ENCODE measurements at regions not wholly inside any gene's neighbourhood (a gene's known extent, or its start where the extent isn't known, plus 50 kb on each side); places are given as distances from the start of the nearest gene placed in this dataset.
"Not testable (repeated sequence)": the region's sequence is repeated elsewhere in the genome, so short reads cannot be mapped to it uniquely, and the experiment has no call there.

DNA sequence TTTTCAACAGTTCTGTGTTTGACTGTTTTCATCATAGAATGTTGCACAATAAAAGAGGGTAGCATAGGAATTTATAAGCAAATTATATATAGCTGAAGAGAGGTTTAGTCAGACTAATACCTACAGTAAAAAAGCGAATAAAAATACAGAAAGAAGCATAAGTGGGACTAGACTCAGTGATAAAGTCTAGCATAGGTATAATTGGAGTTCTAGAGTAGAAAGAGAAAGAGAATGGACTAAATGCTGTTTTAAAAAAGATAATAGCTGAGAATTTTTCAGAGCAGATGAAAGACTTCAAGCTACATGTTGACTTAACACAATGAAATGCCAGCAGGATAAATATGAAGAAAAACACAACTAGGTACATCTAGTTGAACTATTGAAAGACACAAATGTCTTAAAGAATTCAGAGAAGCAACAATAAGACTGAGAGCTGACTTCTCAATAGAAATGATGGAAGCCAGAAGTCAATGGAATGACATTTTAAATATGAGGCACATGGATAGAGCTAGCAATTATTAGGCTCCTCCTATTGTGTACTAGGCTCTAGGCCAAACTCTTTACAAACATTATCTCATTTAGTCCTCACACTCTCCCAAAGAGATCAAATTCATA is 573.9 kb downstream of the ZNF608 start:
- no peak for ATAC-seq

DNA sequence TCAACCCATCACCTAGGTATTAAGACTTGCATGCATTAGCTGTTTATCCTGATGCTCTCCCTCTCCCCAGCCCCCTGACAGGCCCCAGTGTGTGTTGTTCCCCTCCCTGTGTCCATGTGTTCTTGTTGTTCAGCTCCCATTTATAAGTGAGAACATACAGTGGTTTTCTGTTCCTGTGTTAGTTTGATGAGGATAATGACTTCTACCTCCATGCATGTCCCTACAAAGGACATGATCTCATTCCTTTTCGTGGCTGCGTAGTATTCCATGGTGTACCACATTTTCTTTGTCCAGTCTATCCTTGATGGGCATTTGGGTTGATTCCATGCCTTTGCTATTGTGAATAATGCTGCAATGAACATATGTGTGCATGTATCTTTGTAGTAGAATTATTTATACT is 578.3 kb downstream of the ZNF608 start:
- ATAC-seq = not testable (repeated sequence)

More for the DNA sequence above, 573.9 kb downstream of the ZNF608 start:
- TF ChIP-seq TCF4 (CRISPR knock-in tag; IDR thresholded peaks at IDR 0.05; ENCODE audit: borderline replicate concordance) = no peak
- no peak for TF ChIP-seq ZC3H10 (CRISPR knock-in tag; IDR thresholded peaks at IDR 0.05)
- TF ChIP-seq PPARA (CRISPR knock-in tag; IDR thresholded peaks at IDR 0.05; ENCODE audit: borderline replicate concordance) = no peak
- TF ChIP-seq BACH2 (CRISPR knock-in tag; IDR thresholded peaks at IDR 0.05; ENCODE audit: borderline replicate concordance) = no peak
- TF ChIP-seq, protein P1, sequence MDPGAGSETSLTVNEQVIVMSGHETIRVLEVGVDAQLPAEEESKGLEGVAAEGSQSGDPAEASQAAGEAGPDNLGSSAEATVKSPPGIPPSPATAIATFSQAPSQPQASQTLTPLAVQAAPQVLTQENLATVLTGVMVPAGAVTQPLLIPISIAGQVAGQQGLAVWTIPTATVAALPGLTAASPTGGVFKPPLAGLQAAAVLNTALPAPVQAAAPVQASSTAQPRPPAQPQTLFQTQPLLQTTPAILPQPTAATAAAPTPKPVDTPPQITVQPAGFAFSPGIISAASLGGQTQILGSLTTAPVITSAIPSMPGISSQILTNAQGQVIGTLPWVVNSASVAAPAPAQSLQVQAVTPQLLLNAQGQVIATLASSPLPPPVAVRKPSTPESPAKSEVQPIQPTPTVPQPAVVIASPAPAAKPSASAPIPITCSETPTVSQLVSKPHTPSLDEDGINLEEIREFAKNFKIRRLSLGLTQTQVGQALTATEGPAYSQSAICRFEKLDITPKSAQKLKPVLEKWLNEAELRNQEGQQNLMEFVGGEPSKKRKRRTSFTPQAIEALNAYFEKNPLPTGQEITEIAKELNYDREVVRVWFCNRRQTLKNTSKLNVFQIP (CRISPR knock-in tag; IDR thresholded peaks at IDR 0.05; ENCODE audit: borderline replicate concordance, low read depth) = no peak
- TF ChIP-seq RARB (CRISPR knock-in tag; IDR thresholded peaks at IDR 0.05) = no peak
- no peak for TF ChIP-seq ZFP3 (CRISPR knock-in tag; IDR thresholded peaks at IDR 0.05)
- TF ChIP-seq, protein P2, sequence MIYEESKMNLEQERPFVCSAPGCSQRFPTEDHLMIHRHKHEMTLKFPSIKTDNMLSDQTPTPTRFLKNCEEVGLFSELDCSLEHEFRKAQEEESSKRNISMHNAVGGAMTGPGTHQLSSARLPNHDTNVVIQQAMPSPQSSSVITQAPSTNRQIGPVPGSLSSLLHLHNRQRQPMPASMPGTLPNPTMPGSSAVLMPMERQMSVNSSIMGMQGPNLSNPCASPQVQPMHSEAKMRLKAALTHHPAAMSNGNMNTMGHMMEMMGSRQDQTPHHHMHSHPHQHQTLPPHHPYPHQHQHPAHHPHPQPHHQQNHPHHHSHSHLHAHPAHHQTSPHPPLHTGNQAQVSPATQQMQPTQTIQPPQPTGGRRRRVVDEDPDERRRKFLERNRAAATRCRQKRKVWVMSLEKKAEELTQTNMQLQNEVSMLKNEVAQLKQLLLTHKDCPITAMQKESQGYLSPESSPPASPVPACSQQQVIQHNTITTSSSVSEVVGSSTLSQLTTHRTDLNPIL (CRISPR knock-in tag; IDR thresholded peaks at IDR 0.05; ENCODE audit: low read depth) = no peak
- TF ChIP-seq, protein P3, sequence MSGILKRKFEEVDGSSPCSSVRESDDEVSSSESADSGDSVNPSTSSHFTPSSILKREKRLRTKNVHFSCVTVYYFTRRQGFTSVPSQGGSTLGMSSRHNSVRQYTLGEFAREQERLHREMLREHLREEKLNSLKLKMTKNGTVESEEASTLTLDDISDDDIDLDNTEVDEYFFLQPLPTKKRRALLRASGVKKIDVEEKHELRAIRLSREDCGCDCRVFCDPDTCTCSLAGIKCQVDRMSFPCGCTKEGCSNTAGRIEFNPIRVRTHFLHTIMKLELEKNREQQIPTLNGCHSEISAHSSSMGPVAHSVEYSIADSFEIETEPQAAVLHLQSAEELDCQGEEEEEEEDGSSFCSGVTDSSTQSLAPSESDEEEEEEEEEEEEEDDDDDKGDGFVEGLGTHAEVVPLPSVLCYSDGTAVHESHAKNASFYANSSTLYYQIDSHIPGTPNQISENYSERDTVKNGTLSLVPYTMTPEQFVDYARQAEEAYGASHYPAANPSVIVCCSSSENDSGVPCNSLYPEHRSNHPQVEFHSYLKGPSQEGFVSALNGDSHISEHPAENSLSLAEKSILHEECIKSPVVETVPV (CRISPR knock-in tag; IDR thresholded peaks at IDR 0.05) = no peak
- TF ChIP-seq ZNF565 (CRISPR knock-in tag; conservative IDR thresholded peaks at IDR 0.05; ENCODE audit: low read depth) = no peak
- no peak for TF ChIP-seq SNAI2 (CRISPR knock-in tag; IDR thresholded peaks at IDR 0.05)
- no peak for TF ChIP-seq ZFP30 (CRISPR knock-in tag; IDR thresholded peaks at IDR 0.05)
- TF ChIP-seq ESRRG (CRISPR knock-in tag; IDR thresholded peaks at IDR 0.05) = no peak
- TF ChIP-seq CSDC2 (CRISPR knock-in tag; IDR thresholded peaks at IDR 0.05) = no peak
- TF ChIP-seq ARNTL (CRISPR knock-in tag; IDR thresholded peaks at IDR 0.05; ENCODE audit: borderline replicate concordance, low read depth) = no peak
- no peak for TF ChIP-seq ZNF70 (CRISPR knock-in tag; IDR thresholded peaks at IDR 0.05)
- TF ChIP-seq ZNF8 (CRISPR knock-in tag; IDR thresholded peaks at IDR 0.05) = no peak

DNA sequence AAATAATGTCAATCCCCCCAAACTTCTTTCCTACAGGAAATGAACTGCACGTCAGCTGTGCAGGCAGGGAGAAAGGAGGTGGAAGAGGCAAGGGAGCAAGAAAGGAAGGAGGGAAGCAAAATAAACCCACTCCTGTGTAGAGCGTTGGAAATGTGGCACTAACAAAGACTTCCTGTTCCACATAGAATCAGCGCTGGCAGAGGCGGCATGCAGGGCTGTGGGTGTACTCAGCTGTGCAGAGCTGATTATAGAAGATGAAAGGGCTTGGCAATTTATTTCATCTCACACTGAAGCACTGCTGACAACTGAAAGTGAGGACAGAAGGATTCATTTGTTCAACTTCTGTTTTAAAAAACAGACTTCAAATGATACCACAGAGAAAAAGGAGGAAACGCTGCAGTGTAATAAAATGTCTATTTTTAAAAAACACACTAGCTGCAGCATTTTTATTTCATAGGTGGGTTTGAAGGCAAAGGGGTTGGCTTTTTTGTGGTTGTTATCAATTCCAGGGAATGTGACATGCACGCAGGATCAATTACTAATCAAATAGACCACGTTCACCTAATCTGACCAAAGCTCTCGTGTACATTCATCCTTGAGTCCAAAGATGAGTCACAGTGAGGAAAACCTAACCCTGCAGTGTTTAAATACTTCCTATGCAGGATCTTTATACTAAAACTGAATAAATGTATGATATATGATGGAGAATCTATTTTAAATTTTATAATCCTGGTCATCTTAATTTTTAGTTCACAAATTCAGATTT is 583.5 kb downstream of the ZNF608 start:
- ATAC-seq = no peak
- TF ChIP-seq ISL1 (CRISPR knock-in tag; IDR thresholded peaks at IDR 0.05) = no peak
- TF ChIP-seq PPARA (CRISPR knock-in tag; IDR thresholded peaks at IDR 0.05; ENCODE audit: borderline replicate concordance) = no peak
- TF ChIP-seq, protein P4, sequence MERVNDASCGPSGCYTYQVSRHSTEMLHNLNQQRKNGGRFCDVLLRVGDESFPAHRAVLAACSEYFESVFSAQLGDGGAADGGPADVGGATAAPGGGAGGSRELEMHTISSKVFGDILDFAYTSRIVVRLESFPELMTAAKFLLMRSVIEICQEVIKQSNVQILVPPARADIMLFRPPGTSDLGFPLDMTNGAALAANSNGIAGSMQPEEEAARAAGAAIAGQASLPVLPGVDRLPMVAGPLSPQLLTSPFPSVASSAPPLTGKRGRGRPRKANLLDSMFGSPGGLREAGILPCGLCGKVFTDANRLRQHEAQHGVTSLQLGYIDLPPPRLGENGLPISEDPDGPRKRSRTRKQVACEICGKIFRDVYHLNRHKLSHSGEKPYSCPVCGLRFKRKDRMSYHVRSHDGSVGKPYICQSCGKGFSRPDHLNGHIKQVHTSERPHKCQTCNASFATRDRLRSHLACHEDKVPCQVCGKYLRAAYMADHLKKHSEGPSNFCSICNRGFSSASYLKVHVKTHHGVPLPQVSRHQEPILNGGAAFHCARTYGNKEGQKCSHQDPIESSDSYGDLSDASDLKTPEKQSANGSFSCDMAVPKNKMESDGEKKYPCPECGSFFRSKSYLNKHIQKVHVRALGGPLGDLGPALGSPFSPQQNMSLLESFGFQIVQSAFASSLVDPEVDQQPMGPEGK (CRISPR knock-in tag; IDR thresholded peaks at IDR 0.05; ENCODE audit: borderline replicate concordance) = no peak
- TF ChIP-seq TCF4 (CRISPR knock-in tag; IDR thresholded peaks at IDR 0.05; ENCODE audit: borderline replicate concordance) = no peak
- no peak for TF ChIP-seq RARB (CRISPR knock-in tag; IDR thresholded peaks at IDR 0.05)
- TF ChIP-seq, protein P1 (CRISPR knock-in tag; IDR thresholded peaks at IDR 0.05; ENCODE audit: borderline replicate concordance, low read depth) = no peak
- TF ChIP-seq ZNF8 (CRISPR knock-in tag; IDR thresholded peaks at IDR 0.05) = no peak
- TF ChIP-seq, protein P5, sequence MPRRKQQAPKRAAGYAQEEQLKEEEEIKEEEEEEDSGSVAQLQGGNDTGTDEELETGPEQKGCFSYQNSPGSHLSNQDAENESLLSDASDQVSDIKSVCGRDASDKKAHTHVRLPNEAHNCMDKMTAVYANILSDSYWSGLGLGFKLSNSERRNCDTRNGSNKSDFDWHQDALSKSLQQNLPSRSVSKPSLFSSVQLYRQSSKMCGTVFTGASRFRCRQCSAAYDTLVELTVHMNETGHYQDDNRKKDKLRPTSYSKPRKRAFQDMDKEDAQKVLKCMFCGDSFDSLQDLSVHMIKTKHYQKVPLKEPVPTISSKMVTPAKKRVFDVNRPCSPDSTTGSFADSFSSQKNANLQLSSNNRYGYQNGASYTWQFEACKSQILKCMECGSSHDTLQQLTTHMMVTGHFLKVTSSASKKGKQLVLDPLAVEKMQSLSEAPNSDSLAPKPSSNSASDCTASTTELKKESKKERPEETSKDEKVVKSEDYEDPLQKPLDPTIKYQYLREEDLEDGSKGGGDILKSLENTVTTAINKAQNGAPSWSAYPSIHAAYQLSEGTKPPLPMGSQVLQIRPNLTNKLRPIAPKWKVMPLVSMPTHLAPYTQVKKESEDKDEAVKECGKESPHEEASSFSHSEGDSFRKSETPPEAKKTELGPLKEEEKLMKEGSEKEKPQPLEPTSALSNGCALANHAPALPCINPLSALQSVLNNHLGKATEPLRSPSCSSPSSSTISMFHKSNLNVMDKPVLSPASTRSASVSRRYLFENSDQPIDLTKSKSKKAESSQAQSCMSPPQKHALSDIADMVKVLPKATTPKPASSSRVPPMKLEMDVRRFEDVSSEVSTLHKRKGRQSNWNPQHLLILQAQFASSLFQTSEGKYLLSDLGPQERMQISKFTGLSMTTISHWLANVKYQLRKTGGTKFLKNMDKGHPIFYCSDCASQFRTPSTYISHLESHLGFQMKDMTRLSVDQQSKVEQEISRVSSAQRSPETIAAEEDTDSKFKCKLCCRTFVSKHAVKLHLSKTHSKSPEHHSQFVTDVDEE (CRISPR knock-in tag; IDR thresholded peaks at IDR 0.05) = no peak
- TF ChIP-seq ZFP3 (CRISPR knock-in tag; IDR thresholded peaks at IDR 0.05) = no peak
- no peak for TF ChIP-seq SNAI2 (CRISPR knock-in tag; IDR thresholded peaks at IDR 0.05)
- no peak for TF ChIP-seq CSDC2 (CRISPR knock-in tag; IDR thresholded peaks at IDR 0.05)
- TF ChIP-seq, protein P2 (CRISPR knock-in tag; IDR thresholded peaks at IDR 0.05; ENCODE audit: low read depth) = no peak
- no peak for TF ChIP-seq ESRRG (CRISPR knock-in tag; IDR thresholded peaks at IDR 0.05)
- no peak for TF ChIP-seq ZNF565 (CRISPR knock-in tag; conservative IDR thresholded peaks at IDR 0.05; ENCODE audit: low read depth)
